ELR (cell line): ENCODE measurements at regions not wholly inside any gene's neighbourhood (a gene's known extent, or its start where the extent isn't known, plus 50 kb on each side); places are given as distances from the start of the nearest gene placed in this dataset.
A peak's percentile ranks its signal among the peaks of the same experiment; 100 is the strongest.
"Not testable (repeated sequence)": the region's sequence is repeated elsewhere in the genome, so short reads cannot be mapped to it uniquely, and the experiment has no call there.

Experiments
- DNase-seq: peaks from one replicate; pipeline ENCODE4 v3.0.0-alpha.2; 2015; ENCODE audit warnings: low read depth

GRCh38 chr10:34907743-34908430 is 92.8 kb upstream of the PARD3 start:
- DNase-seq: no peak

GRCh38 chr10:34906067-34906965 is 91.2 kb upstream of the PARD3 start:
- DNase-seq: no peak

- DNase-seq: no peak
These were observed 90.3 kb upstream of the PARD3 start for GRCh38 chr10:34905200-34905927.

GRCh38 chr10:34904191-34904590 is 89.1 kb upstream of the PARD3 start:
- DNase-seq: no peak

GRCh38 chr10:34899161-34899560 is 84.1 kb upstream of the PARD3 start:
- DNase-seq: no peak

GRCh38 chr10:34895977-34896376 is 80.9 kb upstream of the PARD3 start:
- DNase-seq: no peak

GRCh38 chr10:34895046-34895445 is 80.0 kb upstream of the PARD3 start:
- DNase-seq: not testable (repeated sequence)

GRCh38 chr10:34892521-34892920 is 77.4 kb upstream of the PARD3 start:
- DNase-seq: not testable (repeated sequence)

- no peak for DNase-seq
These were observed 75.8 kb upstream of the PARD3 start for GRCh38 chr10:34890939-34891338.

GRCh38 chr10:34889004-34889869 is 74.1 kb upstream of the PARD3 start:
- peak; percentile 80 for DNase-seq

- DNase-seq: no peak
These were observed 72.0 kb upstream of the PARD3 start for GRCh38 chr10:34886906-34887642.

GRCh38 chr10:34885898-34886297 is 70.8 kb upstream of the PARD3 start:
- peak; percentile 20 for DNase-seq

GRCh38 chr10:34885011-34885410 is 69.9 kb upstream of the PARD3 start:
- DNase-seq: no peak

GRCh38 chr10:34884272-34884952 is 69.3 kb upstream of the PARD3 start:
- DNase-seq: no peak

GRCh38 chr10:34880817-34881216 is 65.7 kb upstream of the PARD3 start:
- DNase-seq: no peak

- not testable (repeated sequence) for DNase-seq
These were observed 63.6 kb upstream of the PARD3 start for GRCh38 chr10:34878651-34879050.

GRCh38 chr10:34875061-34875460 is 60.0 kb upstream of the PARD3 start:
- DNase-seq: no peak

- no peak for DNase-seq
These were observed 57.7 kb upstream of the PARD3 start for GRCh38 chr10:34872820-34873219.

GRCh38 chr10:34869135-34869836 is 54.2 kb upstream of the PARD3 start:
- no peak for DNase-seq

- DNase-seq: no peak
These were observed 53.5 kb upstream of the PARD3 start for GRCh38 chr10:34868589-34868988.
